Keratinocyte (primary cell): ENCODE measurements at regions not wholly inside any gene's neighbourhood (a gene's known extent, or its start where the extent isn't known, plus 50 kb on each side); places are given as distances from the start of the nearest gene placed in this dataset.

Experiments used
- DNase-seq: peaks from one replicate; pipeline ENCODE4 v3.0.0-alpha.2; 2011; ENCODE audit warnings: low read depth, missing footprints, low spot score
- FAIRE-seq: peaks from 2 replicates; lab custom pipeline; 2011; peaks lifted over from hg19 to GRCh38; lab: Jason Lieb, UNC
- H2AFZ ChIP-seq: 2 replicates; pipeline ENCODE4 v1.6.0; 2012; ENCODE audit warnings: low read length, control low read depth, inconsistent platforms; ENCODE audit not compliant: control insufficient read depth
- H3K27ac ChIP-seq: 2 replicates; pipeline ENCODE4 v1.5.1; 2011; ENCODE audit warnings: low read length; ENCODE audit not compliant: control insufficient read depth, insufficient read depth
- H3K27me3 ChIP-seq: 3 replicates; pipeline ENCODE4 v1.6.0; 2011; ENCODE audit warnings: low read length; ENCODE audit not compliant: control insufficient read depth, insufficient read depth; ENCODE audit errors: extremely low read depth
- H3K36me3 ChIP-seq, 2 experiments: 2 replicates in 1 of 2; 3 replicates in 1 of 2; pipeline ENCODE4 v1.5.1; 2011; ENCODE audit warnings: low read length in 2 of 2, mild to moderate bottlenecking in 1 of 2; ENCODE audit not compliant: control insufficient read depth in 2 of 2, insufficient read depth in 2 of 2; ENCODE audit errors: extremely low read depth in 1 of 2
- H3K4me1 ChIP-seq: 3 replicates; pipeline ENCODE4 v1.5.1; 2011; ENCODE audit warnings: low read length; ENCODE audit not compliant: control insufficient read depth, insufficient read depth; ENCODE audit errors: extremely low read depth
- H3K4me2 ChIP-seq: 3 replicates; pipeline ENCODE4 v1.6.0; 2011; ENCODE audit warnings: low read depth, low read length; ENCODE audit not compliant: control insufficient read depth, insufficient read depth; ENCODE audit errors: extremely low read depth
- H3K4me3 ChIP-seq, 3 experiments: fragments of 200-600 bp in 1 of 3; sonication (generic) in 1 of 3; 2 replicates in 2 of 3; 3 replicates in 1 of 3; pipeline ENCODE4 v1.5.1; 2011 to 2016; ENCODE audit warnings: low read length in 3 of 3, mild to moderate bottlenecking in 3 of 3, control low read depth in 2 of 3, inconsistent platforms in 1 of 3, low read depth in 1 of 3, mixed read lengths in 1 of 3, mixed run types in 1 of 3, moderate library complexity in 1 of 3; ENCODE audit not compliant: control insufficient read depth in 2 of 3, insufficient read depth in 2 of 3; ENCODE audit errors: extremely low read depth in 1 of 3
- H3K79me2 ChIP-seq: 2 replicates; pipeline ENCODE4 v1.6.0; 2012; ENCODE audit warnings: low read length; ENCODE audit not compliant: control insufficient read depth, insufficient read depth
- H3K9ac ChIP-seq: 3 replicates; pipeline ENCODE4 v1.6.0; 2011; ENCODE audit warnings: low read length; ENCODE audit not compliant: control insufficient read depth, insufficient read depth; ENCODE audit errors: extremely low read depth
- H3K9me1 ChIP-seq: 3 replicates; pipeline ENCODE4 v1.6.0; 2011; ENCODE audit warnings: low read length; ENCODE audit not compliant: control insufficient read depth, insufficient read depth; ENCODE audit errors: extremely low read depth
- H3K9me3 ChIP-seq: 2 replicates; pipeline ENCODE4 v1.5.1; 2012; ENCODE audit warnings: low read depth, low read length; ENCODE audit not compliant: control insufficient read depth
- H4K20me1 ChIP-seq: 3 replicates; pipeline ENCODE4 v1.6.0; 2011; ENCODE audit warnings: low read length; ENCODE audit not compliant: control insufficient read depth, insufficient read depth; ENCODE audit errors: extremely low read depth
- EZH2 ChIP-seq: IDR thresholded peaks from one replicate; pipeline ENCODE4 v1.6.1; 2012; ENCODE audit warnings: inconsistent platforms, mild to moderate bottlenecking, low read length, moderate library complexity
- dilution Hi-C: fragments of 300-500 bp; cut with MboI; formaldehyde crosslinking; loops from one replicate; pipeline ENCODE4 v1.7.0; 2020; ENCODE audit warnings: low sequenced_read_pairs; ENCODE audit not compliant: extremely low pct_ligation_motif_present
- TF ChIP-seq, protein P1 (sequence below), 3 experiments: IDR thresholded peaks in 1 of 3; conservative IDR thresholded peaks in 1 of 3; optimal IDR thresholded peaks in 1 of 3; 2 replicates in 2 of 3; 3 replicates in 1 of 3; pipeline versions ENCODE3 to v1.5.1; 2011; ENCODE audit warnings: low read length in 3 of 3, mild to moderate bottlenecking in 3 of 3, moderate library complexity in 2 of 3, control low read depth in 1 of 3, inconsistent platforms in 1 of 3; ENCODE audit not compliant: insufficient read depth in 2 of 3; ENCODE audit errors: extremely low read depth in 1 of 3

DNA sequence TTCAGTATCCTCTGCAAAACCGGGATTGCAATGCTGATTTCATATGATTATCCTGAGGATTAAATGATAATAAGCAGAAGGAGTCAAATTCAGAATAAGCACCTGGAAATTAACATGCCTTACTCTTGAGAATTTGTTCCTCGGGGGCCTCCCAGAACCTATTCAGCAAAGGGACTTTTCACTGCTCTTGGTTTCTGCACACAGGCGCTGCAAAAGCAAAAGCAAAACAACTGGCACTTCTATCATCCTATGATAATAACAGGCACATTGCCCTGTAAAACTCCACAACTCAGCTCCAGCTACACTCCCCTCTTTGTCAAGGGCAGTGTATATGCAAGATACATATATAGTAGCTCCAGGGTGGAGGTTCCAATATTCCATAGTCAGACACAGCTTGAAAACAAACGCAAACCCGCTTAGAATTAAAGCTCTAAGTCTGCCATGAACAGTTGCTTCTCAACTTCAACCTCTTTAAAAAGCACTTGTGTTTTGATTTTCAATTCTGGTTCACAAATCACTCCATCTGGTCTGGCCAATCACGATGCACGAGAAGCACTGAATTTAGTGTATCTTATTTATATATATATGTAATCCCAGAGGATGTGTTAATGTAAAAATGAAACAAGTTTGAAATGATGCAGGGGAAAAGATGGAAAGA, 119.9 kb upstream of the PTER start:
- Histone ChIP-seq H2AFZ (no peak overlapping the region), H3K36me3 (no peaks in the 10 kb centered on the region), H3K4me1 (no peaks in the 10 kb centered on the region), H3K79me2 (no peaks in the 10 kb centered on the region), H3K27me3 (no peaks in the 10 kb centered on the region), H3K9me1 (no peaks in the 10 kb centered on the region), H3K27ac (no peak overlapping the region), H3K9ac (no peak overlapping the region), H3K9me3 (peaks cover 1% of the 10 kb centered on the region), H3K4me2 (no peak overlapping the region), H3K4me3 (no peak overlapping the region), H4K20me1 (no peaks in the 10 kb centered on the region)
- TF ChIP-seq EZH2: no peak
- TF ChIP-seq, protein P1, sequence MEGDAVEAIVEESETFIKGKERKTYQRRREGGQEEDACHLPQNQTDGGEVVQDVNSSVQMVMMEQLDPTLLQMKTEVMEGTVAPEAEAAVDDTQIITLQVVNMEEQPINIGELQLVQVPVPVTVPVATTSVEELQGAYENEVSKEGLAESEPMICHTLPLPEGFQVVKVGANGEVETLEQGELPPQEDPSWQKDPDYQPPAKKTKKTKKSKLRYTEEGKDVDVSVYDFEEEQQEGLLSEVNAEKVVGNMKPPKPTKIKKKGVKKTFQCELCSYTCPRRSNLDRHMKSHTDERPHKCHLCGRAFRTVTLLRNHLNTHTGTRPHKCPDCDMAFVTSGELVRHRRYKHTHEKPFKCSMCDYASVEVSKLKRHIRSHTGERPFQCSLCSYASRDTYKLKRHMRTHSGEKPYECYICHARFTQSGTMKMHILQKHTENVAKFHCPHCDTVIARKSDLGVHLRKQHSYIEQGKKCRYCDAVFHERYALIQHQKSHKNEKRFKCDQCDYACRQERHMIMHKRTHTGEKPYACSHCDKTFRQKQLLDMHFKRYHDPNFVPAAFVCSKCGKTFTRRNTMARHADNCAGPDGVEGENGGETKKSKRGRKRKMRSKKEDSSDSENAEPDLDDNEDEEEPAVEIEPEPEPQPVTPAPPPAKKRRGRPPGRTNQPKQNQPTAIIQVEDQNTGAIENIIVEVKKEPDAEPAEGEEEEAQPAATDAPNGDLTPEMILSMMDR (optimal IDR thresholded peaks at IDR 0.05 in 1 of 3, IDR thresholded peaks at IDR 0.05 in 1 of 3, conservative IDR thresholded peaks at IDR 0.05 in 1 of 3; ENCODE audit: extremely low read depth in 1 of 3, insufficient read depth in 2 of 3, low read length in 3 of 3): no peak
- DNase-seq: no peak
- dilution Hi-C loops: no loop called here
- FAIRE-seq: no peak

- H3K9me3 ChIP-seq: no peaks in the 10 kb centered on the region
- H3K4me3 ChIP-seq: no peak overlapping the region
- H2AFZ ChIP-seq: no peak overlapping the region
- no peak overlapping the region for H3K9ac ChIP-seq
- H4K20me1 ChIP-seq: no peaks in the 10 kb centered on the region
- no peak overlapping the region for H3K4me2 ChIP-seq
- DNase-seq (no peak), FAIRE-seq (no peak)
- dilution Hi-C loops: no loop called here
- H3K27ac ChIP-seq: no peak overlapping the region
- no peaks in the 10 kb centered on the region for H3K27me3 ChIP-seq
- H3K36me3 ChIP-seq: no peaks in the 10 kb centered on the region
- no peaks in the 10 kb centered on the region for H3K79me2 ChIP-seq
- no peak for TF ChIP-seq EZH2
- TF ChIP-seq, protein P1 (optimal IDR thresholded peaks at IDR 0.05 in 1 of 3, IDR thresholded peaks at IDR 0.05 in 1 of 3, conservative IDR thresholded peaks at IDR 0.05 in 1 of 3; ENCODE audit: extremely low read depth in 1 of 3, insufficient read depth in 2 of 3, low read length in 3 of 3): no peak
- no peaks in the 10 kb centered on the region for H3K9me1 ChIP-seq
- no peaks in the 10 kb centered on the region for H3K4me1 ChIP-seq
These were observed 95.2 kb upstream of the PTER start for GRCh38 chr10:16341637-16342036.
